ENCODE measurements at regions not wholly inside any gene's neighbourhood (a gene's known extent, or its start where the extent isn't known, plus 50 kb on each side); places are given as distances from the start of the nearest gene placed in this dataset.

DNA sequence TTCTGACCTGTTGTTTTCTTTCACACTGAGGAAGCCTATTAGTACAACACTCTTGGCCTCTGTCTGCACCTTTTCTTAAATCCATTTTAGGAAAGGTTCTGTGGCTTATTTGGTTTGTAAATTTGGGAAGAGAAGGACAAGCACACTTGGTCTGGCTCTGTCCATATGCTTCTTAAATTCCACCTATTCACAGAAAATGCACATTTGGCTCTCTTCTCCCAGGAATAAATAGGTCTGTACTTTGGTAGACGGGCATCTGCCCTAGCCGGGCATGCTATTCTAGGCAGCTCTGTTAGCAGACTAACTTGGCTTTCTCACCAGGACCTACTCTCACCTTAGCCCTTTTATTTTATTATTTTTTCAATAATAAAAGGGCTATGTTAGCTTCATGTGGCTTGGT, 1211.8 kb upstream of the SLC39A10 start:
- H3K9me3 ChIP-seq = no peaks in the 10 kb centered on the region
- ChIA-PET CTCF (no interaction called here), POLR2A (no interaction called here)
- H3K4me2 ChIP-seq = no peak overlapping the region
- no peak overlapping the region for H3K27ac ChIP-seq (ENCODE audit: low read depth in 2 of 2, low read length in 1 of 2)
- DNase-seq = no peak
- WGBS (ENCODE audit: low lambda C conversion rate) = 5% methylated on average over 2 of the region's 2 CpGs
- no peaks in the 10 kb centered on the region for H3K4me1 ChIP-seq (ENCODE audit: control insufficient read depth in 1 of 2, insufficient read depth in 2 of 2, low read depth in 1 of 2, low read length in 1 of 2)
- H3K9ac ChIP-seq = no peak overlapping the region
- no peak overlapping the region for H2AFZ ChIP-seq (ENCODE audit: low read depth)
- no peaks in the 10 kb centered on the region for H3K79me2 ChIP-seq (ENCODE audit: insufficient read depth)
- H3K27me3 ChIP-seq (ENCODE audit: insufficient read depth) = no peaks in the 10 kb centered on the region
- no peaks in the 10 kb centered on the region for H3K36me3 ChIP-seq (replicated peaks in 1 of 2; ENCODE audit: control insufficient read depth in 1 of 2, insufficient read depth in 2 of 2, low read length in 1 of 2)
- H3K4me3 ChIP-seq (ENCODE audit: low read depth in 2 of 2, low read length in 1 of 2) = no peak overlapping the region
- H3F3A ChIP-seq (replicated peaks; ENCODE audit: insufficient read depth) = no peaks in the 10 kb centered on the region
- no peaks in the 10 kb centered on the region for H3K9me2 ChIP-seq
- no peak for TF ChIP-seq RFX5 (IDR thresholded peaks at IDR 0.05; ENCODE audit: low read length)
- no peak for TF ChIP-seq TAF1 (IDR thresholded peaks at IDR 0.05; ENCODE audit: borderline replicate concordance, low read depth, low read length)
- no peak for TF ChIP-seq YY1 (IDR thresholded peaks at IDR 0.05; ENCODE audit: low read depth)
- no peak for TF ChIP-seq SIN3A (IDR thresholded peaks at IDR 0.05; ENCODE audit: borderline replicate concordance, low read depth, low read length)
- TF ChIP-seq FOXJ3 (CRISPR knock-in tag; IDR thresholded peaks at IDR 0.05) = no peak
- TF ChIP-seq GABPA (IDR thresholded peaks at IDR 0.05; ENCODE audit: low read depth) = no peak
- TF ChIP-seq RXRA (IDR thresholded peaks at IDR 0.05; ENCODE audit: borderline replicate concordance, low read depth) = no peak
- TF ChIP-seq, protein P1, sequence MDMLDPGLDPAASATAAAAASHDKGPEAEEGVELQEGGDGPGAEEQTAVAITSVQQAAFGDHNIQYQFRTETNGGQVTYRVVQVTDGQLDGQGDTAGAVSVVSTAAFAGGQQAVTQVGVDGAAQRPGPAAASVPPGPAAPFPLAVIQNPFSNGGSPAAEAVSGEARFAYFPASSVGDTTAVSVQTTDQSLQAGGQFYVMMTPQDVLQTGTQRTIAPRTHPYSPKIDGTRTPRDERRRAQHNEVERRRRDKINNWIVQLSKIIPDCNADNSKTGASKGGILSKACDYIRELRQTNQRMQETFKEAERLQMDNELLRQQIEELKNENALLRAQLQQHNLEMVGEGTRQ (IDR thresholded peaks at IDR 0.05; ENCODE audit: borderline replicate concordance, low read depth, low read length) = no peak
- TF ChIP-seq, protein P2, sequence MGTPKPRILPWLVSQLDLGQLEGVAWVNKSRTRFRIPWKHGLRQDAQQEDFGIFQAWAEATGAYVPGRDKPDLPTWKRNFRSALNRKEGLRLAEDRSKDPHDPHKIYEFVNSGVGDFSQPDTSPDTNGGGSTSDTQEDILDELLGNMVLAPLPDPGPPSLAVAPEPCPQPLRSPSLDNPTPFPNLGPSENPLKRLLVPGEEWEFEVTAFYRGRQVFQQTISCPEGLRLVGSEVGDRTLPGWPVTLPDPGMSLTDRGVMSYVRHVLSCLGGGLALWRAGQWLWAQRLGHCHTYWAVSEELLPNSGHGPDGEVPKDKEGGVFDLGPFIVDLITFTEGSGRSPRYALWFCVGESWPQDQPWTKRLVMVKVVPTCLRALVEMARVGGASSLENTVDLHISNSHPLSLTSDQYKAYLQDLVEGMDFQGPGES (IDR thresholded peaks at IDR 0.05; ENCODE audit: low read depth, low read length) = no peak
- no peaks in the 10 kb centered on the region for H4K20me1 ChIP-seq (ENCODE audit: insufficient read depth)

DNA sequence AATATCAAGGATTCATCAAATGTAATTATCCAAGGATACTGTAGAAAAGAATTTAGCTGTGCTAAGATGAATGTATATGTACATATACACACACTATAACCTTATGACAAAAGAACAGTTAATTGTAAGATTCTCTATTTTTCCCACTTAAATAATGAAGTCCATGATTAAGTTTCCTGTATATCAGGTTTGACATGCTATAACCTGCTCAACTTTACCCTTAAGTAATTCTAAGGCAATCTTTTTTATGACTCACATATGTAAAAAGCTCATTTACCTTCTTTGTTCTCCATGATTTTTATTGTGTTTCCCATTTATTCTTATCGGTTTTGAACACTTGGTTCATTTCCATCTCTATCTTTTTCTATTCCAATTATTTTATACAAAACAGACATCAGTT, 1213.1 kb upstream of the SLC39A10 start:
- CTCF ChIA-PET = interaction anchor here (0.7 kb wide), 1 partner anchor 802 kb away, joined by 3 read pairs; no protein-coding TSS in a partner anchor
- Histone ChIP-seq H3K4me1 (ENCODE audit: control insufficient read depth in 1 of 2, insufficient read depth in 2 of 2, low read depth in 1 of 2, low read length in 1 of 2) (no peaks in the 10 kb centered on the region), H3K9ac (no peak overlapping the region), H3F3A (replicated peaks; ENCODE audit: insufficient read depth) (no peaks in the 10 kb centered on the region), H3K9me2 (no peaks in the 10 kb centered on the region), H3K9me3 (no peaks in the 10 kb centered on the region), H3K27ac (ENCODE audit: low read depth in 2 of 2, low read length in 1 of 2) (no peak overlapping the region), H3K36me3 (replicated peaks in 1 of 2; ENCODE audit: control insufficient read depth in 1 of 2, insufficient read depth in 2 of 2, low read length in 1 of 2) (no peaks in the 10 kb centered on the region), H3K27me3 (ENCODE audit: insufficient read depth) (no peaks in the 10 kb centered on the region), H4K20me1 (ENCODE audit: insufficient read depth) (no peaks in the 10 kb centered on the region), H3K79me2 (ENCODE audit: insufficient read depth) (no peaks in the 10 kb centered on the region), H2AFZ (ENCODE audit: low read depth) (no peak overlapping the region), H3K4me3 (ENCODE audit: low read depth in 2 of 2, low read length in 1 of 2) (no peak overlapping the region), H3K4me2 (no peak overlapping the region)
- TF ChIP-seq TAF1 (IDR thresholded peaks at IDR 0.05; ENCODE audit: borderline replicate concordance, low read depth, low read length) (no peak), POLR2AphosphoS5 (IDR thresholded peaks at IDR 0.05; ENCODE audit: low read depth, low read length) (no peak)
- DNase-seq = no peak
- POLR2A ChIA-PET = no interaction called here
- WGBS (ENCODE audit: low lambda C conversion rate) = 4% methylated on average over 1 of the region's 1 CpG
